Adipocyte (in vitro differentiated cells): ENCODE measurements at regions not wholly inside any gene's neighbourhood (a gene's known extent, or its start where the extent isn't known, plus 50 kb on each side); places are given as distances from the start of the nearest gene placed in this dataset.

ENCODE experiments used
- DNase-seq: peaks from one replicate; pipeline ENCODE4 v3.0.0-alpha.2; 2015; ENCODE audit warnings: low read depth
- H3K27me3 ChIP-seq: replicated peaks from 2 replicates; pipeline ENCODE4 v1.7.0; 2013; ENCODE audit warnings: mild to moderate bottlenecking, low read length, moderate library complexity; ENCODE audit not compliant: control insufficient read depth, insufficient read depth
- H3K36me3 ChIP-seq: 2 replicates; pipeline ENCODE4 v1.7.0; 2013; ENCODE audit warnings: low read length, mild to moderate bottlenecking, moderate library complexity; ENCODE audit not compliant: control insufficient read depth, insufficient read depth, severe bottlenecking
- H3K4me1 ChIP-seq: 2 replicates; pipeline ENCODE4 v1.7.0; 2013; ENCODE audit warnings: mild to moderate bottlenecking, low read length, moderate library complexity; ENCODE audit not compliant: control insufficient read depth, insufficient read depth
- H3K4me3 ChIP-seq: 2 replicates; pipeline ENCODE4 v1.7.0; 2013; ENCODE audit warnings: mild to moderate bottlenecking, low read length, moderate library complexity
- H3K9ac ChIP-seq: 2 replicates; pipeline ENCODE4 v1.7.0; 2013; ENCODE audit warnings: mild to moderate bottlenecking, low read length, moderate library complexity
- H3K9me3 ChIP-seq: 2 replicates; pipeline ENCODE4 v1.7.0; 2013; ENCODE audit warnings: mild to moderate bottlenecking, low read length, moderate library complexity; ENCODE audit not compliant: control insufficient read depth

- no peak overlapping the region for H3K4me3 ChIP-seq
- no peaks in the 10 kb centered on the region for H3K27me3 ChIP-seq
- no peaks in the 10 kb centered on the region for H3K36me3 ChIP-seq
- peaks cover 10% of the 10 kb centered on the region for H3K4me1 ChIP-seq
- H3K9me3 ChIP-seq = no peaks in the 10 kb centered on the region
- H3K9ac ChIP-seq = no peak overlapping the region
- no peak for DNase-seq
Measured at GRCh38 chr6:221531-222349, 70.5 kb upstream of the DUSP22 start.

GRCh38 chr6:222468-222867 lies 69.8 kb upstream of the DUSP22 start:
- Histone ChIP-seq H3K36me3 (no peaks in the 10 kb centered on the region), H3K9me3 (no peaks in the 10 kb centered on the region), H3K4me3 (no peak overlapping the region), H3K4me1 (peaks cover 11% of the 10 kb centered on the region), H3K27me3 (no peaks in the 10 kb centered on the region), H3K9ac (no peak overlapping the region)
- no peak for DNase-seq

GRCh38 chr6:223136-223535 lies 69.2 kb upstream of the DUSP22 start:
- H3K4me1 ChIP-seq = peaks cover 17% of the 10 kb centered on the region
- DNase-seq = no peak
- H3K36me3 ChIP-seq = no peaks in the 10 kb centered on the region
- H3K27me3 ChIP-seq = no peaks in the 10 kb centered on the region
- no peak overlapping the region for H3K4me3 ChIP-seq
- no peak overlapping the region for H3K9ac ChIP-seq
- no peaks in the 10 kb centered on the region for H3K9me3 ChIP-seq

GRCh38 chr6:223763-224162 lies 68.5 kb upstream of the DUSP22 start:
- no peak for DNase-seq

GRCh38 chr6:224350-224749 lies 67.9 kb upstream of the DUSP22 start:
- Histone ChIP-seq H3K4me3 (no peak overlapping the region), H3K27me3 (no peaks in the 10 kb centered on the region), H3K9ac (no peak overlapping the region), H3K9me3 (no peaks in the 10 kb centered on the region), H3K36me3 (no peaks in the 10 kb centered on the region), H3K4me1 (peaks cover 17% of the 10 kb centered on the region)
- no peak for DNase-seq

More at GRCh38 chr6:223763-224162, 68.5 kb upstream of the DUSP22 start:
- Histone ChIP-seq H3K9ac (no peak overlapping the region), H3K4me1 (peaks cover 17% of the 10 kb centered on the region), H3K4me3 (no peak overlapping the region), H3K9me3 (no peaks in the 10 kb centered on the region), H3K36me3 (no peaks in the 10 kb centered on the region), H3K27me3 (no peaks in the 10 kb centered on the region)

GRCh38 chr6:225121-225721 lies 67.1 kb upstream of the DUSP22 start:
- H3K4me1 ChIP-seq = peaks cover 18% of the 10 kb centered on the region
- no peak overlapping the region for H3K4me3 ChIP-seq
- no peaks in the 10 kb centered on the region for H3K36me3 ChIP-seq
- no peak for DNase-seq
- H3K27me3 ChIP-seq = no peaks in the 10 kb centered on the region
- no peak overlapping the region for H3K9ac ChIP-seq
- H3K9me3 ChIP-seq = no peaks in the 10 kb centered on the region

- no peak overlapping the region for H3K4me3 ChIP-seq
- no peaks in the 10 kb centered on the region for H3K27me3 ChIP-seq
- no peak for DNase-seq
- H3K9ac ChIP-seq = no peak overlapping the region
- H3K4me1 ChIP-seq = peaks cover 25% of the 10 kb centered on the region
- no peaks in the 10 kb centered on the region for H3K36me3 ChIP-seq
- no peaks in the 10 kb centered on the region for H3K9me3 ChIP-seq
Measured at GRCh38 chr6:225907-226306, 66.4 kb upstream of the DUSP22 start.

GRCh38 chr6:226516-227073 lies 65.7 kb upstream of the DUSP22 start:
- H3K27me3 ChIP-seq = no peaks in the 10 kb centered on the region
- no peak for DNase-seq

GRCh38 chr6:227074-227782 lies 65.1 kb upstream of the DUSP22 start:
- H3K4me3 ChIP-seq = no peak overlapping the region
- no peaks in the 10 kb centered on the region for H3K36me3 ChIP-seq
- H3K4me1 ChIP-seq = peaks cover 25% of the 10 kb centered on the region
- H3K9ac ChIP-seq = no peak overlapping the region
- H3K9me3 ChIP-seq = no peaks in the 10 kb centered on the region
- no peaks in the 10 kb centered on the region for H3K27me3 ChIP-seq
- no peak for DNase-seq

More at GRCh38 chr6:226516-227073, 65.7 kb upstream of the DUSP22 start:
- no peak overlapping the region for H3K9ac ChIP-seq
- H3K36me3 ChIP-seq = no peaks in the 10 kb centered on the region
- peaks cover 25% of the 10 kb centered on the region for H3K4me1 ChIP-seq
- no peaks in the 10 kb centered on the region for H3K9me3 ChIP-seq
- no peak overlapping the region for H3K4me3 ChIP-seq

- H3K4me3 ChIP-seq = no peak overlapping the region
- no peaks in the 10 kb centered on the region for H3K27me3 ChIP-seq
- H3K9ac ChIP-seq = no peak overlapping the region
- no peaks in the 10 kb centered on the region for H3K36me3 ChIP-seq
- no peaks in the 10 kb centered on the region for H3K9me3 ChIP-seq
- peaks cover 21% of the 10 kb centered on the region for H3K4me1 ChIP-seq
- no peak for DNase-seq
Measured at GRCh38 chr6:227812-228338, 64.4 kb upstream of the DUSP22 start.
